ENCODE measurements at regions not wholly inside any gene's neighbourhood (a gene's known extent, or its start where the extent isn't known, plus 50 kb on each side); places are given as distances from the start of the nearest gene placed in this dataset.
"Not testable (repeated sequence)": the region's sequence is repeated elsewhere in the genome, so short reads cannot be mapped to it uniquely, and the experiment has no call there.

DNA sequence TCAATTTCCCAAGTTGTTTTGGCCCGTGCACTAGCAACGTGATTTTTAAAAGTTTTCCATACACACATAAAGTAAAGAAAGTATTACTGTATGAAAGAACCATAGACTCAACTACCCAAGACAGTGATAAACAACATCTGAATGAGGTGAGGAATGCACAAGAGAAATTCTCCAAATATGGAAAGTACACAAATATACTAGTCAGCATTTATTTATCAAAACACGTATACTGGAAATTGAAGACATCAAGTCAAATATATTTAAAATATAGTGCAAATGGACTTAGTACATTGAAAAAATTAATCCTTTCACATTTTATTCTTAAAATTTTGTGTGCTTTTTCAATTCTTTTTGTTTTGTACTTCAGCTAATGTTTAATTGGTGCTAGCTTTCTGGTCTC, 143.6 kb downstream of the ARL4A start:
- Histone ChIP-seq H3K27me3 (ENCODE audit: control insufficient read depth, insufficient read depth, low read length) (no peaks in the 10 kb centered on the region), H3K36me3 (ENCODE audit: control insufficient read depth, insufficient read depth, low read length) (no peaks in the 10 kb centered on the region), H3K4me3 (ENCODE audit: low read depth, low read length) (no peak overlapping the region)
- TF ChIP-seq CTCF (IDR thresholded peaks at IDR 0.05; ENCODE audit: insufficient read depth, low read length, poor library complexity, severe bottlenecking): no peak
- DNase-seq (ENCODE audit: low read depth): no peak

- DNase-seq (ENCODE audit: low read depth): no peak
- Histone ChIP-seq H3K27me3 (ENCODE audit: control insufficient read depth, insufficient read depth, low read length) (no peaks in the 10 kb centered on the region), H3K36me3 (ENCODE audit: control insufficient read depth, insufficient read depth, low read length) (no peaks in the 10 kb centered on the region), H3K4me3 (ENCODE audit: low read depth, low read length) (no peak overlapping the region)
- TF ChIP-seq CTCF (IDR thresholded peaks at IDR 0.05; ENCODE audit: insufficient read depth, low read length, poor library complexity, severe bottlenecking): no peak
Observed at GRCh38 chr7:12833829-12834228, 146.4 kb downstream of the ARL4A start.

DNA sequence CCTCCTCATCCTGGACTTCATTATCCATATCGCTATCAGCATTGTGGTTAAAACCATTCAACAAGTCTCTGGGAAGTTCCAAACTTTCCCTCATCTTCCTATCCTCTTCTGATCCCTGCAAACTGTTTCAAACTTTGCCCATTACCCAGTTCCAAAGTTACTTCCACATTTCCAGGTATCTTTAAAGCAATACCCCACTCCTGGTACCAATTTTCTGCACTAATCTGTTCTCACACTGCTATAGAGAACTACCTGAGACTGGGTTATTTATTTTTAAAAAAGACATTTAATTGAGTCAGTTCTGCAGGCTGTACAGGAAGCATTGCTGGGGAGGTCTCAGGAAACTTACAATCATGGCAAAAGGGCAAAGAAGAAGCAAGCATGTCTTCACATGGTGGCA, 147.3 kb downstream of the ARL4A start:
- no peak overlapping the region for H3K4me3 ChIP-seq (ENCODE audit: low read depth, low read length)
- H3K36me3 ChIP-seq (ENCODE audit: control insufficient read depth, insufficient read depth, low read length): no peaks in the 10 kb centered on the region
- TF ChIP-seq CTCF (IDR thresholded peaks at IDR 0.05; ENCODE audit: insufficient read depth, low read length, poor library complexity, severe bottlenecking): no peak
- H3K27me3 ChIP-seq (ENCODE audit: control insufficient read depth, insufficient read depth, low read length): no peaks in the 10 kb centered on the region
- no peak for DNase-seq (ENCODE audit: low read depth)

DNA sequence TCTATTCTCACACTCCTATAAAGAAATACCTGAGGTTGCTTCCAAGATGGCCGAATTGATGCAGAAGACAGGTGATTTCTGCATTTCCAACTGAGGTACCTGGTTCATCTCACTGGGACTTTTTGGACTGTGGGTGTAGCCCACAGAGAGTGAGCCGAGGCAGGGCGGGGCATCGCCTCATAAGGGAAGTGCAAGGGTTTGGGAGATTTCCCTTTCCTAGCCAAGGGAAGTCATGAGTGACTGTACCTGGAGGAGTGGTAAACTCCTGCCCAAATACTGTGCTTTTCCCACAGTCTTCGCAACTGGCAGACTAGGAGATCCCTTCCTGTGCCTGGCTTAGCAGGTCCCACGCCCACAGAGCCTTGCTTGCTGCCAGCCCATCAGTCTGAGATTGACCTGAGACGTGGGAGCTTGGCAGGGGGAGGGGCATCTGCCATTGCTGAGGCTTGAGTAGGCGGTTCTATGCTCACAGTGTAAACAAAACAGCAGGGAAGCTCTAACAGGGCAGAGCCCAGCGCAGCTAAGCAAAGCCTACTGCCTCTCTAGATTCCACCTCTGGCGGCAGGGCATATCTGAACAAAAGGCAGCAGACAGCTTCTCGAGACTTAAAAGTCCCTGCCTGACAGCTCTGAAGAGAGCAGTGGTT, 152.2 kb downstream of the ARL4A start:
- Histone ChIP-seq H3K36me3 (ENCODE audit: control insufficient read depth, insufficient read depth, low read length) (no peaks in the 10 kb centered on the region), H3K27me3 (ENCODE audit: control insufficient read depth, insufficient read depth, low read length) (no peaks in the 10 kb centered on the region), H3K4me3 (ENCODE audit: low read depth, low read length) (no peak overlapping the region)
- TF ChIP-seq CTCF (IDR thresholded peaks at IDR 0.05; ENCODE audit: insufficient read depth, low read length, poor library complexity, severe bottlenecking): no peak
- no peak for DNase-seq (ENCODE audit: low read depth)

- not testable (repeated sequence) for DNase-seq (ENCODE audit: low read depth); H3K36me3 ChIP-seq (ENCODE audit: control insufficient read depth, insufficient read depth, low read length); H3K27me3 ChIP-seq (ENCODE audit: control insufficient read depth, insufficient read depth, low read length); H3K4me3 ChIP-seq (ENCODE audit: low read depth, low read length)
Observed at GRCh38 chr7:12844732-12845131, 157.3 kb downstream of the ARL4A start.

DNA sequence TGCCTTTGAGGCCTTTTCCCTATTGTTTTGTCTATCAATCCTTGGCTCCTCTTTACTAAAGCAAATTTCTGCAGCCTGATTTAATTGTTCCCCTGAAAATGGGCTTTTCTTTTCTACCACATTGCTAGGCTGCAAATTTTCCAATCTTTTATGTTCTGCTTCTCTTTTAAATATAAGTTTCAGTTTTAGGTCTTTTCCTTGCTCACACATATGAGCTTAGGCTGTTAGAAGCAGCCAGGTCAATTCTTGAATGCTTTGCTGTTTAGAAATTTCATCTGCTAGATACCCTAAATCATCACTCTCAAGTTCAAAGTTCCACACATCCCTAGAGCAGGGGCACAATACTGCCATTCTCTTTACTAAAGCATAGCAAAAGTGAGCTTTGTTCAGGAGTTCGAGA, 159.6 kb downstream of the ARL4A start:
- Histone ChIP-seq H3K36me3 (ENCODE audit: control insufficient read depth, insufficient read depth, low read length) (no peaks in the 10 kb centered on the region), H3K4me3 (ENCODE audit: low read depth, low read length) (no peak overlapping the region), H3K27me3 (ENCODE audit: control insufficient read depth, insufficient read depth, low read length) (no peaks in the 10 kb centered on the region)
- no peak for DNase-seq (ENCODE audit: low read depth)
- no peak for TF ChIP-seq CTCF (IDR thresholded peaks at IDR 0.05; ENCODE audit: insufficient read depth, low read length, poor library complexity, severe bottlenecking)
